22Rv1 (cell line): ENCODE measurements at regions not wholly inside any gene's neighbourhood (a gene's known extent, or its start where the extent isn't known, plus 50 kb on each side); places are given as distances from the start of the nearest gene placed in this dataset.

Experiments used
- H3K27ac ChIP-seq: fragments of 450-650 bp; 2 replicates; pipeline ENCODE4 v1.5.1; 2017
- CTCF ChIP-seq: fragments of 450-650 bp; IDR thresholded peaks from 2 replicates; pipeline ENCODE4 v1.5.1; 2017; ENCODE audit warnings: mild to moderate bottlenecking
- ZFX ChIP-seq: fragments of 450-650 bp; IDR thresholded peaks from 2 replicates; pipeline ENCODE4 v1.6.1; 2017; ENCODE audit warnings: antibody characterized with exemption, borderline replicate concordance

GRCh38 chr22:27472975-27473374, 328.6 kb downstream of the MN1 start:
- TF ChIP-seq ZFX (no peak), CTCF (no peak)
- no peak overlapping the region for H3K27ac ChIP-seq

GRCh38 chr22:27473533-27473932, 328.0 kb downstream of the MN1 start:
- no peak for TF ChIP-seq ZFX
- no peak for TF ChIP-seq CTCF

GRCh38 chr22:27474112-27474571, 327.4 kb downstream of the MN1 start:
- no peak overlapping the region for H3K27ac ChIP-seq

More at GRCh38 chr22:27473533-27473932, 328.0 kb downstream of the MN1 start:
- no peak overlapping the region for H3K27ac ChIP-seq

GRCh38 chr22:27474711-27475547, 326.6 kb downstream of the MN1 start:
- TF ChIP-seq ZFX (no peak), CTCF (no peak)
- H3K27ac ChIP-seq = no peak overlapping the region

More at GRCh38 chr22:27474112-27474571, 327.4 kb downstream of the MN1 start:
- TF ChIP-seq ZFX (no peak), CTCF (no peak)

GRCh38 chr22:27475548-27475897, 326.0 kb downstream of the MN1 start:
- no peak overlapping the region for H3K27ac ChIP-seq
- no peak for TF ChIP-seq ZFX
- TF ChIP-seq CTCF = no peak

- no peak overlapping the region for H3K27ac ChIP-seq
- TF ChIP-seq ZFX (no peak), CTCF (no peak)
These were observed 325.2 kb downstream of the MN1 start for GRCh38 chr22:27476318-27476717.

GRCh38 chr22:27476729-27477128, 324.8 kb downstream of the MN1 start:
- no peak overlapping the region for H3K27ac ChIP-seq

More at GRCh38 chr22:27476729-27477128, 324.8 kb downstream of the MN1 start:
- TF ChIP-seq CTCF (no peak), ZFX (no peak)
